Activated CD4-positive, CD25-positive, alpha-beta regulatory T cell treated with anti-CD3 and anti-CD28 coated beads, Interleukin-2, amount 50 U/mL, for 16 hours (primary cell): ENCODE measurements at regions not wholly inside any gene's neighbourhood (a gene's known extent, or its start where the extent isn't known, plus 50 kb on each side); places are given as distances from the start of the nearest gene placed in this dataset.

Experiments used
- DNase-seq: peaks from one replicate; pipeline ENCODE4 v3.0.0-alpha.2; 2020; ENCODE audit warnings: low read depth, low spot score

- DNase-seq = no peak
Measured at GRCh38 chr12:76706761-76707160, 57.2 kb upstream of the ZDHHC17 start.

GRCh38 chr12:76707772-76708171 lies 56.1 kb upstream of the ZDHHC17 start:
- no peak for DNase-seq

GRCh38 chr12:76708296-76708695 lies 55.6 kb upstream of the ZDHHC17 start:
- DNase-seq = no peak

- DNase-seq = no peak
Measured at GRCh38 chr12:76711241-76711640, 52.7 kb upstream of the ZDHHC17 start.

GRCh38 chr12:76713130-76713529 lies 50.8 kb upstream of the ZDHHC17 start:
- DNase-seq = no peak

GRCh38 chr12:76713986-76714385 lies 49.9 kb upstream of the ZDHHC17 start:
- DNase-seq = no peak
